WERI-Rb-1 (cell line): ENCODE measurements at regions not wholly inside any gene's neighbourhood (a gene's known extent, or its start where the extent isn't known, plus 50 kb on each side); places are given as distances from the start of the nearest gene placed in this dataset.

Experiments
- DNase-seq: peaks from one replicate; pipeline ENCODE4 v3.0.0-alpha.2; 2020
- H3K27ac ChIP-seq: fragments of 250-450 bp; sonication (Bioruptor Pico); 2 replicates; pipeline ENCODE4 v1.5.1; 2020; ENCODE audit warnings: mild to moderate bottlenecking, moderate library complexity
- H3K27me3 ChIP-seq: fragments of 250-450 bp; sonication (Bioruptor Pico); 2 replicates; pipeline ENCODE4 v1.5.1; 2021; ENCODE audit warnings: mild to moderate bottlenecking, low read depth, moderate library complexity; ENCODE audit not compliant: insufficient read depth, severe bottlenecking
- H3K36me3 ChIP-seq: fragments of 250-450 bp; sonication (Bioruptor Pico); 2 replicates; pipeline ENCODE4 v1.5.1; 2020; ENCODE audit warnings: mild to moderate bottlenecking, moderate library complexity
- H3K4me3 ChIP-seq: 2 replicates; pipeline ENCODE4 v1.5.1; 2011; ENCODE audit warnings: low read depth, mild to moderate bottlenecking, control low read depth, low read length
- H3K9me3 ChIP-seq: fragments of 250-450 bp; sonication (Bioruptor Pico); 2 replicates; pipeline ENCODE4 v1.5.1; 2021; ENCODE audit warnings: mild to moderate bottlenecking, moderate library complexity; ENCODE audit not compliant: severe bottlenecking
- TF ChIP-seq, protein P1 (sequence below): IDR thresholded peaks from 2 replicates; pipeline ENCODE4 v1.5.1; 2011; ENCODE audit warnings: low read depth, mild to moderate bottlenecking, control low read depth, inconsistent platforms, low read length

DNA sequence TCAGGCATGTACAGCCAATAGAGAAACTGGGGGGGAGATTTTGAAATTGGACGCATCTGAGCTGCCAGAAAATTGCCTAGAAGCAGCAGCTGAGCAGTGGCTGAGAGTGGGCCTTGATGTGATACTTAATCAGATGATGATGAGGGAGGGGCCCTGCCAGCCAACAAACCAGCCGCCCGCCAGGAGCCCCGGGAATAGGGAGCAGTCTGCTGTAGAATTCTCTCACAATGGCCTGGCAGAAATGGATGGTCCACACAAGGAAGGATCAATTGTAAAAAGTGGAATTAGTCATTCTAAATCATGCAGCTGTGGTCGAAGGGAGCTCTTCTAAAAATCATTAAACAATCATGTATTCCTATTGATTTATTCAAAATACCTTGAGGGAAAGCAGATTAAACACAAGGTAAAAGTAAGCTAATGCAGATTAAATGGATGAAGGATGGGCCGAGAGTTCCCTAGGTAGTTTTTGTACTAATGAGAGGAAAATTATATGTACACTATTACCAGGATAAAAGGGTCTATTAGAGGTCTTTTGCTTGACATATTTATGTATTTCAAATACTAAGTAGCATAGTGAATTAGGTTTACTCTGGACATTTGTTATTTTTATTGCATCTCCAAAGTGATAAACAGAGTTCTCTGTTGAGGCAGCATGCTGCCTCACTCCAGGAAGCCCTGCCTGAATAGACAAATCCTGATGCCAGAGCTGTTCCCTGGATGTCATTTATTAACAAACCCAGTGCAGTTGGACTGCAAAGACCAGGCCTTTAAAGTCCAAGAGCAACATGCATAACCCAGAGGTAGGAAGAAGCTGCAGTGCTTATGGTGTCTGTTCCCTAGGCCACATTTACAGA lies 91.3 kb downstream of the NKX6-1 start:
- TF ChIP-seq, protein P1, sequence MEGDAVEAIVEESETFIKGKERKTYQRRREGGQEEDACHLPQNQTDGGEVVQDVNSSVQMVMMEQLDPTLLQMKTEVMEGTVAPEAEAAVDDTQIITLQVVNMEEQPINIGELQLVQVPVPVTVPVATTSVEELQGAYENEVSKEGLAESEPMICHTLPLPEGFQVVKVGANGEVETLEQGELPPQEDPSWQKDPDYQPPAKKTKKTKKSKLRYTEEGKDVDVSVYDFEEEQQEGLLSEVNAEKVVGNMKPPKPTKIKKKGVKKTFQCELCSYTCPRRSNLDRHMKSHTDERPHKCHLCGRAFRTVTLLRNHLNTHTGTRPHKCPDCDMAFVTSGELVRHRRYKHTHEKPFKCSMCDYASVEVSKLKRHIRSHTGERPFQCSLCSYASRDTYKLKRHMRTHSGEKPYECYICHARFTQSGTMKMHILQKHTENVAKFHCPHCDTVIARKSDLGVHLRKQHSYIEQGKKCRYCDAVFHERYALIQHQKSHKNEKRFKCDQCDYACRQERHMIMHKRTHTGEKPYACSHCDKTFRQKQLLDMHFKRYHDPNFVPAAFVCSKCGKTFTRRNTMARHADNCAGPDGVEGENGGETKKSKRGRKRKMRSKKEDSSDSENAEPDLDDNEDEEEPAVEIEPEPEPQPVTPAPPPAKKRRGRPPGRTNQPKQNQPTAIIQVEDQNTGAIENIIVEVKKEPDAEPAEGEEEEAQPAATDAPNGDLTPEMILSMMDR, result no peak
- no peak overlapping the region for H3K27ac ChIP-seq
- H3K4me3 ChIP-seq, result no peak overlapping the region
- DNase-seq, result no peak
- H3K36me3 ChIP-seq, result no peaks in the 10 kb centered on the region
- H3K9me3 ChIP-seq, result no peaks in the 10 kb centered on the region
- peaks cover 9% of the 10 kb centered on the region for H3K27me3 ChIP-seq

DNA sequence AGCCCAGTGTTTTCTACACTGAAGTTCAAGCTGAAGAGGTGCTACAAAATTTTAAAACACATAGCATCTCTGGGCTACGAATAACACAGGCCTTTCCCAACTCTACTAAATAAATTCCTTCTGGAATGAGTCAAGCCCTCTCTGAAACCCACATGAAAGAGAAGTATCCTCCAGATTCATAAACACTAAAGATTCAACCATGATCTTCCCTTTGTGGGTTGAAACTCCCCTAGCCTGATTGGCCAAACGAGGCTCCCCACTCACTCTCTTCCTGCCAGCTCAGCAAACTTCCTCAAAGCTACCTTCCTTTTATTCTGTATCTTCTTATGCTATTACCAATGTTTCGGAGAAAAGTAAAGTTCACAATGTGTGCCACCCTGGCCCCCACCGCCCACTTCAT lies 95.4 kb downstream of the NKX6-1 start:
- no peak overlapping the region for H3K4me3 ChIP-seq
- DNase-seq, result no peak
- peaks cover 8% of the 10 kb centered on the region for H3K27me3 ChIP-seq
- H3K27ac ChIP-seq, result no peak overlapping the region
- no peaks in the 10 kb centered on the region for H3K9me3 ChIP-seq
- H3K36me3 ChIP-seq, result no peaks in the 10 kb centered on the region
- TF ChIP-seq, protein P1, result no peak

GRCh38 chr4:84401701-84402306 lies 97.3 kb downstream of the NKX6-1 start:
- Histone ChIP-seq H3K9me3 (no peaks in the 10 kb centered on the region), H3K27ac (no peak overlapping the region), H3K4me3 (no peak overlapping the region), H3K27me3 (peaks cover 17% of the 10 kb centered on the region), H3K36me3 (no peaks in the 10 kb centered on the region)
- DNase-seq, result no peak
- TF ChIP-seq, protein P1, result no peak

- Histone ChIP-seq H3K9me3 (no peaks in the 10 kb centered on the region), H3K36me3 (no peaks in the 10 kb centered on the region), H3K4me3 (no peak overlapping the region), H3K27ac (no peak overlapping the region), H3K27me3 (peaks cover 31% of the 10 kb centered on the region)
- DNase-seq, result no peak
- TF ChIP-seq, protein P1, result no peak
Observed at GRCh38 chr4:84394386-84394785, 104.7 kb downstream of the NKX6-1 start.

DNA sequence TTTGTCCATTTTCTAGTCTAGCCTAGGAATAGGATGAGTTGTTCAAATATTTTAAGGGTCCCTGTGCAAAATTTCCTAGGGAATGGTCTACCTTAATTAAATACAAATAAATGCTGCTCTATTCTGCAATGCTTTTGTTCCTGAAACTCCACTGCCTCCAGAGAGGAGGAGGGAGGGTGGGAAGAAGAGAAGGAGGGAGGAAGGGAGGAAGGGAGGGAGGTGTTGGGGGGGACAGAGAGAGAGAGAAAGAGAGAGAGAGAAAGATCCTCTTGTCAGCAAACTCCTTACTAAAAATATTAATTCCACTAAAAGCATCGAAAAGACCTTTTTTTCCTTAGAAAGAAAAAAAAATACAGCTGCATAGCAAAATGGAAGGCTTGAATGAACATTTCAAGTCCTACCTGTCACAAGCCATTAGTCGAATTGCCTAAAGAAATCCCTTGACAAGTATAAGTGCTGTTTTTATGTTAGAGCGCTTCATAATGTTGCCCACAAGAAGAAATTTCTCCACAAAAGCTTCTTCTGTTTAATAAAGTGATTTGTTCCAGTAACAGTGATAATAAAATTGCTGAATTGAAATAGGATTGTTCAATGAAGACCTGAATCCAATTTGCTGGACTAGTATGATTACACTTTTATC lies 106.0 kb downstream of the NKX6-1 start:
- TF ChIP-seq, protein P1, result no peak
- no peak overlapping the region for H3K27ac ChIP-seq
- H3K27me3 ChIP-seq, result peaks cover 31% of the 10 kb centered on the region
- no peaks in the 10 kb centered on the region for H3K36me3 ChIP-seq
- DNase-seq, result no peak
- H3K4me3 ChIP-seq, result no peak overlapping the region
- no peaks in the 10 kb centered on the region for H3K9me3 ChIP-seq
